ENCODE measurements at regions not wholly inside any gene's neighbourhood (a gene's known extent, or its start where the extent isn't known, plus 50 kb on each side); places are given as distances from the start of the nearest gene placed in this dataset.

GRCh38 chr12:30304528-30304927 lies 391.1 kb downstream of the IPO8 start:
- Histone ChIP-seq H3K4me1 (ENCODE audit: insufficient read depth, low read length) (no peaks in the 10 kb centered on the region), H3K9ac (ENCODE audit: low read length) (no peak overlapping the region), H3K4me2 (ENCODE audit: low read length) (no peak overlapping the region), H3K79me2 (ENCODE audit: low read length) (no peaks in the 10 kb centered on the region), H4K20me1 (ENCODE audit: low read length) (no peaks in the 10 kb centered on the region), H2AFZ (ENCODE audit: low read length) (no peak overlapping the region), H3K9me3 (ENCODE audit: low read length) (no peaks in the 10 kb centered on the region), H3K9me2 (replicated peaks; ENCODE audit: low read length) (no peaks in the 10 kb centered on the region), H3F3A (ENCODE audit: low read length, unreplicated experiment) (no peaks in the 10 kb centered on the region), H3K36me3 (ENCODE audit: low read depth, low read length) (no peaks in the 10 kb centered on the region), H3K27ac (ENCODE audit: low read length) (no peak overlapping the region), H3K4me3 (ENCODE audit: low read length) (no peak overlapping the region), H3K27me3 (ENCODE audit: low read length) (no peaks in the 10 kb centered on the region)
- ChIA-PET POLR2A (ENCODE audit: unreplicated experiment) (no interaction called here), CTCF (no interaction called here)
- BruUV-seq (replicated peaks): no TSS peak
- DNase-seq (no peak), ATAC-seq (no peak)
- intact Hi-C loops (cut with micrococcal nuclease): no loop called here
- no peak for TF ChIP-seq EZH2phosphoT487 (IDR thresholded peaks at IDR 0.05; ENCODE audit: borderline replicate concordance, low read length)
- no peak for TF ChIP-seq EZH2 (IDR thresholded peaks at IDR 0.05; ENCODE audit: low read length, unreplicated experiment)
- no peak for TF ChIP-seq CTCF (conservative IDR thresholded peaks at IDR 0.05; ENCODE audit: low read depth, low read length)

GRCh38 chr12:30301291-30301690 lies 394.4 kb downstream of the IPO8 start:
- no peak overlapping the region for H3K4me2 ChIP-seq (ENCODE audit: low read length)
- H3K4me1 ChIP-seq (ENCODE audit: insufficient read depth, low read length): no peaks in the 10 kb centered on the region
- H3K9me2 ChIP-seq (replicated peaks; ENCODE audit: low read length): no peaks in the 10 kb centered on the region
- H3K27ac ChIP-seq (ENCODE audit: low read length): no peak overlapping the region
- H4K20me1 ChIP-seq (ENCODE audit: low read length): no peaks in the 10 kb centered on the region
- H3K79me2 ChIP-seq (ENCODE audit: low read length): no peaks in the 10 kb centered on the region
- H3K9ac ChIP-seq (ENCODE audit: low read length): no peak overlapping the region
- ChIA-PET CTCF (no interaction called here), POLR2A (ENCODE audit: unreplicated experiment) (no interaction called here)
- ATAC-seq (no peak), DNase-seq (no peak)
- no peak overlapping the region for H3K4me3 ChIP-seq (ENCODE audit: low read length)
- BruUV-seq (replicated peaks): no TSS peak
- no peaks in the 10 kb centered on the region for H3K27me3 ChIP-seq (ENCODE audit: low read length)
- H3F3A ChIP-seq (ENCODE audit: low read length, unreplicated experiment): no peaks in the 10 kb centered on the region
- H2AFZ ChIP-seq (ENCODE audit: low read length): no peak overlapping the region
- TF ChIP-seq EZH2phosphoT487 (IDR thresholded peaks at IDR 0.05; ENCODE audit: borderline replicate concordance, low read length) (no peak), CTCF (conservative IDR thresholded peaks at IDR 0.05; ENCODE audit: low read depth, low read length) (no peak), EZH2 (IDR thresholded peaks at IDR 0.05; ENCODE audit: low read length, unreplicated experiment) (no peak)
- no peaks in the 10 kb centered on the region for H3K9me3 ChIP-seq (ENCODE audit: low read length)
- intact Hi-C loops (cut with micrococcal nuclease): no loop called here
- no peaks in the 10 kb centered on the region for H3K36me3 ChIP-seq (ENCODE audit: low read depth, low read length)

- H3K9me2 ChIP-seq (replicated peaks; ENCODE audit: low read length): no peaks in the 10 kb centered on the region
- no peaks in the 10 kb centered on the region for H3K79me2 ChIP-seq (ENCODE audit: low read length)
- H3F3A ChIP-seq (ENCODE audit: low read length, unreplicated experiment): no peaks in the 10 kb centered on the region
- H3K9ac ChIP-seq (ENCODE audit: low read length): no peak overlapping the region
- H3K9me3 ChIP-seq (ENCODE audit: low read length): no peaks in the 10 kb centered on the region
- intact Hi-C loops (cut with micrococcal nuclease): no loop called here
- no peaks in the 10 kb centered on the region for H3K36me3 ChIP-seq (ENCODE audit: low read depth, low read length)
- DNase-seq (no peak), ATAC-seq (no peak)
- no peaks in the 10 kb centered on the region for H4K20me1 ChIP-seq (ENCODE audit: low read length)
- H3K4me3 ChIP-seq (ENCODE audit: low read length): no peak overlapping the region
- ChIA-PET CTCF (interaction anchor here (0.7 kb wide), 1 partner anchor 195 kb away, joined by 3 read pairs; no protein-coding TSS in a partner anchor), POLR2A (ENCODE audit: unreplicated experiment) (no interaction called here)
- H3K27me3 ChIP-seq (ENCODE audit: low read length): no peaks in the 10 kb centered on the region
- no peaks in the 10 kb centered on the region for H3K4me1 ChIP-seq (ENCODE audit: insufficient read depth, low read length)
- no peak for TF ChIP-seq EZH2phosphoT487 (IDR thresholded peaks at IDR 0.05; ENCODE audit: borderline replicate concordance, low read length)
- no peak for TF ChIP-seq CTCF (conservative IDR thresholded peaks at IDR 0.05; ENCODE audit: low read depth, low read length)
- TF ChIP-seq EZH2 (IDR thresholded peaks at IDR 0.05; ENCODE audit: low read length, unreplicated experiment): no peak
- no peak overlapping the region for H3K4me2 ChIP-seq (ENCODE audit: low read length)
- H2AFZ ChIP-seq (ENCODE audit: low read length): no peak overlapping the region
- BruUV-seq (replicated peaks): no TSS peak
- no peak overlapping the region for H3K27ac ChIP-seq (ENCODE audit: low read length)
These were observed 399.2 kb downstream of the IPO8 start for GRCh38 chr12:30296486-30296885.
